SK-N-SH (cell line): ENCODE measurements at regions not wholly inside any gene's neighbourhood (a gene's known extent, or its start where the extent isn't known, plus 50 kb on each side); places are given as distances from the start of the nearest gene placed in this dataset.

Experiments used
- CTCF ChIP-seq: fragments of 200-600 bp; sonication (generic); IDR thresholded peaks from 2 replicates; pipeline ENCODE4 v1.6.1; 2017; ENCODE audit warnings: antibody characterized with exemption, mild to moderate bottlenecking, moderate library complexity
- FOXM1 ChIP-seq: IDR thresholded peaks from 2 replicates; pipeline ENCODE4 v1.4.0; 2012; ENCODE audit warnings: low read depth, mild to moderate bottlenecking
- GABPA ChIP-seq: IDR thresholded peaks from 2 replicates; pipeline ENCODE4 v1.4.0; 2012; ENCODE audit warnings: low read depth, mild to moderate bottlenecking
- JUND ChIP-seq: IDR thresholded peaks from 2 replicates; pipeline ENCODE4 v1.4.0; 2012
- NRF1 ChIP-seq: IDR thresholded peaks from 2 replicates; pipeline ENCODE4 v1.6.1; 2012; ENCODE audit warnings: low read depth, mild to moderate bottlenecking, low read length
- POLR2AphosphoS5 ChIP-seq: IDR thresholded peaks from 2 replicates; pipeline ENCODE4 v1.6.1; 2012; ENCODE audit warnings: low read depth, low read length
- RAD21 ChIP-seq: IDR thresholded peaks from 2 replicates; pipeline ENCODE4 v1.6.1; 2012; ENCODE audit warnings: mild to moderate bottlenecking, low read length
- REST ChIP-seq: IDR thresholded peaks from 2 replicates; pipeline ENCODE4 v1.6.1; 2012; ENCODE audit warnings: mild to moderate bottlenecking, low read depth, low read length, moderate library complexity
- SIN3A ChIP-seq: IDR thresholded peaks from 2 replicates; pipeline ENCODE4 v1.6.1; 2012; ENCODE audit warnings: low read depth, mild to moderate bottlenecking, low read length, moderate library complexity, borderline replicate concordance
- USF2 ChIP-seq: fragments of 150-350 bp; IDR thresholded peaks from 2 replicates; pipeline ENCODE4 v1.6.1; 2017; ENCODE audit warnings: antibody characterized with exemption, low read length, low read depth, borderline replicate concordance
- TF ChIP-seq, protein P1 (sequence below): IDR thresholded peaks from 2 replicates; pipeline ENCODE4 v1.4.0; 2012; ENCODE audit warnings: low read depth

DNA sequence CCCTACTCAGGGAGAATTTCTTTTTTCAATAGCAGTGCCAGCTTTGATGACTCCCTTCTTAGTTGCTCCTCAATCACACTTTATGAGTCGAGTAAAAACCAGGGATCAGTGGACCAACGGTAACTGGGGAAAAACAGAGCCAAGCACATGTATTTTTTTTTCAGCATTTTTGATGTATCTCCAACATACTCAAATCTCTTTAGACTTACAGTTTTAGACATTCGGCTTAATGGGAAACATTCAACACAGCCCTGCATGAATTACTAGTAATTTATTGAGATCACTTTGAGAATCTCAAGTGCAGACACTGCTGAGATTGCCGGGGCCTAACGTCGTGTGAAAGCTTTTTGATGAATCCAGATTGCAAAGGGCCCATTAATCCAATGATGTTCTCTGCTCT, 306.7 kb downstream of the NUAK1 start:
- TF ChIP-seq SIN3A (no peak), GABPA (no peak), JUND (no peak), RAD21 (no peak), POLR2AphosphoS5 (no peak), CTCF (no peak), USF2 (no peak), FOXM1 (no peak), NRF1 (no peak), REST (no peak)
- TF ChIP-seq, protein P1, sequence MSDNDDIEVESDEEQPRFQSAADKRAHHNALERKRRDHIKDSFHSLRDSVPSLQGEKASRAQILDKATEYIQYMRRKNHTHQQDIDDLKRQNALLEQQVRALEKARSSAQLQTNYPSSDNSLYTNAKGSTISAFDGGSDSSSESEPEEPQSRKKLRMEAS, result no peak
